Ovary (tissue), 7 donors: ENCODE measurements at regions not wholly inside any gene's neighbourhood (a gene's known extent, or its start where the extent isn't known, plus 50 kb on each side); places are given as distances from the start of the nearest gene placed in this dataset.
"Not testable (repeated sequence)": the region's sequence is repeated elsewhere in the genome, so short reads cannot be mapped to it uniquely, and the experiment has no call there.

Experiments used
- DNase-seq, 5 donors: peaks; one replicate each; pipeline ENCODE4 v3.0.0-alpha.2; 2019 to 2020
- H3K27ac ChIP-seq, 2 donors: fragments of 200-600 bp; one replicate each; pipeline versions ENCODE4 v1.5.1 to v1.8.0; 2019 to 2022
- H3K27me3 ChIP-seq: fragments of 200-600 bp; one replicate; pipeline ENCODE4 v1.8.0; 2022
- H3K36me3 ChIP-seq: fragments of 200-600 bp; sonication (generic); one replicate; pipeline ENCODE4 v1.5.1; 2019
- H3K4me1 ChIP-seq: one replicate; pipeline ENCODE4 v1.8.1; 2013; ENCODE audit warnings: mild to moderate bottlenecking, moderate library complexity; ENCODE audit not compliant: insufficient read depth
- H3K4me3 ChIP-seq: fragments of 200-600 bp; sonication (generic); one replicate; pipeline ENCODE4 v1.5.1; 2017
- H3K9me3 ChIP-seq, 2 donors: fragments of 200-600 bp in 1 of 2; sonication (generic) in 1 of 2; one replicate each; pipeline versions ENCODE4 v1.5.1 to v1.8.1; 2013 to 2019; ENCODE audit warnings: mild to moderate bottlenecking in 1 of 2, moderate library complexity in 1 of 2
- CTCF ChIP-seq, 3 donors: fragments of 450-650 bp in 2 of 3; fragments of 200-600 bp in 1 of 3; IDR thresholded peaks; one replicate each; pipeline versions ENCODE4 v1.5.1 to v1.8.0; 2016 to 2022; ENCODE audit warnings: antibody characterized with exemption in 3 of 3, mild to moderate bottlenecking in 1 of 3
- EP300 ChIP-seq: sonication (generic); formaldehyde crosslinking; IDR thresholded peaks from one replicate; pipeline ENCODE4 v1.6.1; 2017; ENCODE audit warnings: antibody characterized with exemption
- POLR2A ChIP-seq: fragments of 450-650 bp; IDR thresholded peaks from one replicate; pipeline ENCODE4 v1.6.1; 2017; ENCODE audit warnings: antibody characterized with exemption, mild to moderate bottlenecking, moderate library complexity
- WGBS, 3 donors: extraction: QIAGEN DNeasy Blood & Tissue Kit in 1 of 3; methylation state at CpG; one replicate each; pipeline versions ENCODE4 v1.1.5 to v1.1.7; 2013 to 2017; 5-methylcytosine and 5-hydroxymethylcytosine counted together
- intact Hi-C, 4 donors: fragments of 100-400 bp; cut with DNase I; formaldehyde crosslinking; loops; one replicate each; pipeline versions ENCODE4 v1.11.0 to v1.15.1; 2022 to 2023
- donor health status: DM: no; HTN: no; CAD: no; lungs with moderate emphysema.
- donor health status: DM: no; HTN: no; CAD: no.
- donor health status: Bipolar disorder and iron deficiency.
- donor health status: DM: no; HTN: no; CAD: no.
- donor health status: DM: yes; HTN: yes; CAD: no.

- Histone ChIP-seq H3K9me3 (peaks cover 0 to 11% of the 10 kb centered on the region in 2 donors), H3K4me3 (no peak overlapping the region), H3K27ac (no peak overlapping the region), H3K4me1 (no peaks in the 10 kb centered on the region), H3K36me3 (no peaks in the 10 kb centered on the region), H3K27me3 (no peaks in the 10 kb centered on the region)
- intact Hi-C loops = no loop called here
- no peak for DNase-seq
- TF ChIP-seq POLR2A (no peak), EP300 (no peak), CTCF (IDR thresholded peaks at IDR 0.05) (no peak)
- 40 to 59% (median 50%) methylated on average over 2 of the region's 2 CpGs for WGBS, 3 donors
These were observed 88.5 kb upstream of the ZNF267 start for GRCh38 chr16:31785126-31785525.

- H3K4me1 ChIP-seq = no peaks in the 10 kb centered on the region
- H3K9me3 ChIP-seq = peaks cover 0 to 3% of the 10 kb centered on the region in 2 donors
- no peak overlapping the region for H3K27ac ChIP-seq
- H3K4me3 ChIP-seq = no peak overlapping the region
- TF ChIP-seq EP300 (no peak), CTCF (IDR thresholded peaks at IDR 0.05) (no peak), POLR2A (no peak)
- intact Hi-C loops = no loop called here
- no peak for DNase-seq
- 80 to 85% (median 85%) methylated on average over 3 of the region's 3 CpGs for WGBS, 3 donors
- H3K27me3 ChIP-seq = no peaks in the 10 kb centered on the region
- no peaks in the 10 kb centered on the region for H3K36me3 ChIP-seq
These were observed 66.5 kb upstream of the ZNF267 start for GRCh38 chr16:31807086-31807485.

GRCh38 chr16:31810863-31811262 lies 62.7 kb upstream of the ZNF267 start:
- WGBS, 3 donors = 47 to 53% (median 52%) methylated on average over 5 of the region's 5 CpGs
- H3K27me3 ChIP-seq = no peaks in the 10 kb centered on the region
- H3K4me3 ChIP-seq = no peak overlapping the region
- H3K4me1 ChIP-seq = no peaks in the 10 kb centered on the region
- no peaks in the 10 kb centered on the region for H3K36me3 ChIP-seq
- DNase-seq = no peak
- intact Hi-C loops = loop anchor here in 1 of 4 donors (10.0 kb wide), 1 partner anchor 56 kb away; no protein-coding TSS in a partner anchor
- TF ChIP-seq POLR2A (no peak), EP300 (no peak), CTCF (IDR thresholded peaks at IDR 0.05) (no peak)
- no peak overlapping the region for H3K27ac ChIP-seq
- no peaks in the 10 kb centered on the region for H3K9me3 ChIP-seq

- intact Hi-C loops = loop anchor here in 1 of 4 donors (10.0 kb wide), 1 partner anchor 61 kb away; no protein-coding TSS in a partner anchor
- not testable (repeated sequence) for DNase-seq, H3K27ac ChIP-seq, H3K4me1 ChIP-seq, H3K9me3 ChIP-seq, H3K36me3 ChIP-seq, H3K27me3 ChIP-seq, H3K4me3 ChIP-seq
- 51 to 89% (median 64%) methylated on average over 2 to 3 of the region's 6 CpGs for WGBS, 3 donors
These were observed 57.5 kb upstream of the ZNF267 start for GRCh38 chr16:31816141-31816540.

- H3K27ac ChIP-seq = no peak overlapping the region
- TF ChIP-seq CTCF (IDR thresholded peaks at IDR 0.05) (no peak), EP300 (no peak), POLR2A (no peak)
- H3K4me3 ChIP-seq = no peak overlapping the region
- intact Hi-C loops = loop anchor here in 1 of 4 donors (10.0 kb wide), 1 partner anchor 65 kb away; no protein-coding TSS in a partner anchor
- H3K4me1 ChIP-seq = no peaks in the 10 kb centered on the region
- no peaks in the 10 kb centered on the region for H3K36me3 ChIP-seq
- H3K27me3 ChIP-seq = no peaks in the 10 kb centered on the region
- peaks cover 0 to 7% of the 10 kb centered on the region in 2 donors for H3K9me3 ChIP-seq
- 11 to 44% (median 17%) methylated on average over 5 to 38 of the region's 38 CpGs for WGBS, 3 donors
- DNase-seq = no peak
These were observed 54.2 kb upstream of the ZNF267 start for GRCh38 chr16:31819386-31819785.
